ENCODE measurements at regions not wholly inside any gene's neighbourhood (a gene's known extent, or its start where the extent isn't known, plus 50 kb on each side); places are given as distances from the start of the nearest gene placed in this dataset.

GRCh38 chr4:97468272-97468671 lies 675.0 kb downstream of the STPG2 start:
- Histone ChIP-seq H3K9me3 (ENCODE audit: insufficient read depth, low read depth, low read length) (no peaks in the 10 kb centered on the region; the same call in none of the 2 replicates), H3K4me1 (ENCODE audit: insufficient read depth, low read length) (no peaks in the 10 kb centered on the region), H3K4me3 (ENCODE audit: low read length) (no peak overlapping the region), H3K9ac (ENCODE audit: low read depth, low read length) (no peak overlapping the region), H3K36me3 (ENCODE audit: insufficient read depth, low read depth, low read length) (no peaks in the 10 kb centered on the region), H3K27me3 (ENCODE audit: insufficient read depth, low read length) (no peaks in the 10 kb centered on the region), H3K27ac (ENCODE audit: low read length) (no peak overlapping the region)

DNA sequence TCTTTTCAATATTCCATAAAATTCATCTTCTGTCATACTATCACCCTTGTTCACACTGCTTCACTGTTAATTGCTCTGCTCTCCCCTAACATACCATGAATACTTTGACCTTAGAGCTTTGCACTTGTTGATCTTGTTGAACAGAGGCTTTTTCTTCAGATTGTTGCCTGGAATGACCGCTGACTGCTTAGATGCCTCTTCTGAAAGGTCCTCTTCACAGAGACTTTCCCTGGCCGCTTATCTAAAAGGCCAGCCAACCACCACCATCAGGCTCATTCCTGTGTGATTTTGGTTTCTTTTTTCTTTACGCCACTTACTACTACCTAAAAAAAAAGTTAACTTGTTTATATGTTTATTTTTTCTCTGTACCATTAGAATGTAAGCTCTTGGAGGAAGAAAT lies 667.7 kb downstream of the STPG2 start:
- H3K4me3 ChIP-seq (ENCODE audit: low read length): no peak overlapping the region
- no peaks in the 10 kb centered on the region; the same call in 1 of the 2 replicates for H3K9me3 ChIP-seq (ENCODE audit: insufficient read depth, low read depth, low read length)
- no peak overlapping the region for H3K9ac ChIP-seq (ENCODE audit: low read depth, low read length)
- no peaks in the 10 kb centered on the region for H3K27me3 ChIP-seq (ENCODE audit: insufficient read depth, low read length)
- H3K36me3 ChIP-seq (ENCODE audit: insufficient read depth, low read depth, low read length): no peaks in the 10 kb centered on the region
- H3K27ac ChIP-seq (ENCODE audit: low read length): no peak overlapping the region
- H3K4me1 ChIP-seq (ENCODE audit: insufficient read depth, low read length): no peaks in the 10 kb centered on the region

GRCh38 chr4:97477974-97478373 lies 665.3 kb downstream of the STPG2 start:
- no peak overlapping the region for H3K27ac ChIP-seq (ENCODE audit: low read length)
- no peaks in the 10 kb centered on the region for H3K4me1 ChIP-seq (ENCODE audit: insufficient read depth, low read length)
- no peaks in the 10 kb centered on the region; the same call in 1 of the 2 replicates for H3K9me3 ChIP-seq (ENCODE audit: insufficient read depth, low read depth, low read length)
- H3K4me3 ChIP-seq (ENCODE audit: low read length): no peak overlapping the region
- no peak overlapping the region for H3K9ac ChIP-seq (ENCODE audit: low read depth, low read length)
- no peaks in the 10 kb centered on the region for H3K36me3 ChIP-seq (ENCODE audit: insufficient read depth, low read depth, low read length)
- H3K27me3 ChIP-seq (ENCODE audit: insufficient read depth, low read length): no peaks in the 10 kb centered on the region

DNA sequence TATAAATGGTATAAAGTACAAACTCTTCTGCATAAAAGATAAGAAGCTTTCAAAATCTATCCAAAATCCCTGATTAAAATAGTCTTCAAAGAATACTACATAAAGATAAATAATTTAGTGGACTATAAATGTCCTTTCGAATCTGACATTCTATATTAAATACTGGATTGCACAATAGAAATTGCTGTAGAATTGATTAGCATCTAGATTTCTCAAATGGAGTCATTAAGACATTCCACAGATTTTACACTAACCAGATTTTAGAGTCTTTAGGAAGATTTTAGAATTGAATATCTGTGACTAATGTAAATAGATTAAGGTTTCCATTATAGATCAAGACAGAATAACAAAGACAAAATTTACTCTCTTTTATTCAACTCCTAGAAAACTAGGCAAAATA lies 663.9 kb downstream of the STPG2 start:
- Histone ChIP-seq H3K27ac (ENCODE audit: low read length) (no peak overlapping the region), H3K9me3 (ENCODE audit: insufficient read depth, low read depth, low read length) (no peaks in the 10 kb centered on the region; the same call in 1 of the 2 replicates), H3K4me1 (ENCODE audit: insufficient read depth, low read length) (no peaks in the 10 kb centered on the region), H3K27me3 (ENCODE audit: insufficient read depth, low read length) (no peaks in the 10 kb centered on the region), H3K36me3 (ENCODE audit: insufficient read depth, low read depth, low read length) (no peaks in the 10 kb centered on the region), H3K9ac (ENCODE audit: low read depth, low read length) (no peak overlapping the region), H3K4me3 (ENCODE audit: low read length) (no peak overlapping the region)

- H3K27me3 ChIP-seq (ENCODE audit: insufficient read depth, low read length): no peaks in the 10 kb centered on the region
- no peaks in the 10 kb centered on the region for H3K36me3 ChIP-seq (ENCODE audit: insufficient read depth, low read depth, low read length)
- H3K27ac ChIP-seq (ENCODE audit: low read length): no peak overlapping the region
- H3K9ac ChIP-seq (ENCODE audit: low read depth, low read length): no peak overlapping the region
- H3K4me3 ChIP-seq (ENCODE audit: low read length): no peak overlapping the region
- no peaks in the 10 kb centered on the region for H3K9me3 ChIP-seq (ENCODE audit: insufficient read depth, low read depth, low read length)
- H3K4me1 ChIP-seq (ENCODE audit: insufficient read depth, low read length): peaks cover 30% of the 10 kb centered on the region
Measured at GRCh38 chr4:97491856-97492255, 651.4 kb downstream of the STPG2 start.

GRCh38 chr4:97493815-97494518 lies 649.3 kb downstream of the STPG2 start:
- H3K9me3 ChIP-seq (ENCODE audit: insufficient read depth, low read depth, low read length): no peaks in the 10 kb centered on the region
- peak overlapping the region; percentile 8; the same call in 1 of the 2 replicates for H3K4me3 ChIP-seq (ENCODE audit: low read length)
- no peaks in the 10 kb centered on the region for H3K36me3 ChIP-seq (ENCODE audit: insufficient read depth, low read depth, low read length)
- H3K27me3 ChIP-seq (ENCODE audit: insufficient read depth, low read length): no peaks in the 10 kb centered on the region
- peaks cover 45% of the 10 kb centered on the region for H3K4me1 ChIP-seq (ENCODE audit: insufficient read depth, low read length)
- H3K9ac ChIP-seq (ENCODE audit: low read depth, low read length): no peak overlapping the region; the same call in 1 of the 2 replicates
- H3K27ac ChIP-seq (ENCODE audit: low read length): peak overlapping the region; percentile 64

DNA sequence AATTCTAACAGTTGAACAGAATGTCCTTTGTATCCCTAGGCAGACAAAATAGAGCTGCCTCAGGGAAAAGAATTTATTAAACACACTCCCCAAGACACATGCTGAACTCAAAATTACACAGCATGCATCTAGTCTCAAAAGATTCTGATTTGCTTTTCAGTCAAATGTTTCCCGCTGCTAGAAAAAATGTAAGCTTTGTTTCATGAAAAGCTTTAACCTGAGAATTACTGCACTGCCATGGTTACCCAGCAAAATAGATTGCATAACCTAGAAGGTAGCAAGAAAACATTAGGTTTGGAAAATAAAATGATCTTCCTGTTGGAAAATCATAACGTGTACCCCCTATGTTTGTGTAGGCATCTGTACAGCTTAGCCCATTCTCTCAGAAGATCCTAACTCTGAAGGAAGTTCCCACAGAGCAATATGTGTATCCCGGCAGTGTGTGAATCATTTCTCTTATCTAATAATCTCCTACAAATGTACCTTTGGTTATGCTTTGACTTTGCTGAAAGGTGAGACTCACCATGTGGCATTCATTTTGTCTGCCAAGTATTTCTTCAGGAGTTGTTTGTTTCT lies 646.9 kb downstream of the STPG2 start:
- H3K27me3 ChIP-seq (ENCODE audit: insufficient read depth, low read length): no peaks in the 10 kb centered on the region
- H3K9ac ChIP-seq (ENCODE audit: low read depth, low read length): peak overlapping the region; percentile 16; the same call in 1 of the 2 replicates
- H3K4me3 ChIP-seq (ENCODE audit: low read length): peak overlapping the region; percentile 23; the same call in 1 of the 2 replicates
- H3K36me3 ChIP-seq (ENCODE audit: insufficient read depth, low read depth, low read length): no peaks in the 10 kb centered on the region
- H3K9me3 ChIP-seq (ENCODE audit: insufficient read depth, low read depth, low read length): no peaks in the 10 kb centered on the region
- peak overlapping the region; percentile 56 for H3K27ac ChIP-seq (ENCODE audit: low read length)
- H3K4me1 ChIP-seq (ENCODE audit: insufficient read depth, low read length): peaks cover 45% of the 10 kb centered on the region

- H3K9ac ChIP-seq (ENCODE audit: low read depth, low read length): no peak overlapping the region
- H3K36me3 ChIP-seq (ENCODE audit: insufficient read depth, low read depth, low read length): no peaks in the 10 kb centered on the region
- H3K27me3 ChIP-seq (ENCODE audit: insufficient read depth, low read length): no peaks in the 10 kb centered on the region
- no peak overlapping the region for H3K27ac ChIP-seq (ENCODE audit: low read length)
- H3K4me1 ChIP-seq (ENCODE audit: insufficient read depth, low read length): peaks cover 36% of the 10 kb centered on the region
- no peak overlapping the region for H3K4me3 ChIP-seq (ENCODE audit: low read length)
- H3K9me3 ChIP-seq (ENCODE audit: insufficient read depth, low read depth, low read length): no peaks in the 10 kb centered on the region
Measured at GRCh38 chr4:97498875-97499274, 644.4 kb downstream of the STPG2 start.

GRCh38 chr4:97500423-97500822 lies 642.9 kb downstream of the STPG2 start:
- H3K36me3 ChIP-seq (ENCODE audit: insufficient read depth, low read depth, low read length): no peaks in the 10 kb centered on the region
- peaks cover 38% of the 10 kb centered on the region for H3K4me1 ChIP-seq (ENCODE audit: insufficient read depth, low read length)
- H3K4me3 ChIP-seq (ENCODE audit: low read length): no peak overlapping the region
- H3K27me3 ChIP-seq (ENCODE audit: insufficient read depth, low read length): no peaks in the 10 kb centered on the region
- H3K9ac ChIP-seq (ENCODE audit: low read depth, low read length): no peak overlapping the region
- no peaks in the 10 kb centered on the region for H3K9me3 ChIP-seq (ENCODE audit: insufficient read depth, low read depth, low read length)
- H3K27ac ChIP-seq (ENCODE audit: low read length): no peak overlapping the region

- Histone ChIP-seq H3K9ac (ENCODE audit: low read depth, low read length) (no peak overlapping the region), H3K4me1 (ENCODE audit: insufficient read depth, low read length) (peaks cover 19% of the 10 kb centered on the region), H3K27ac (ENCODE audit: low read length) (no peak overlapping the region), H3K4me3 (ENCODE audit: low read length) (peak overlapping the region; percentile 17; the same call in 1 of the 2 replicates), H3K27me3 (ENCODE audit: insufficient read depth, low read length) (no peaks in the 10 kb centered on the region), H3K9me3 (ENCODE audit: insufficient read depth, low read depth, low read length) (no peaks in the 10 kb centered on the region), H3K36me3 (ENCODE audit: insufficient read depth, low read depth, low read length) (no peaks in the 10 kb centered on the region)
Measured at GRCh38 chr4:97504713-97505112, 638.6 kb downstream of the STPG2 start.

GRCh38 chr4:97507587-97508245 lies 635.6 kb downstream of the STPG2 start:
- Histone ChIP-seq H3K9me3 (ENCODE audit: insufficient read depth, low read depth, low read length) (no peaks in the 10 kb centered on the region), H3K9ac (ENCODE audit: low read depth, low read length) (no peak overlapping the region), H3K36me3 (ENCODE audit: insufficient read depth, low read depth, low read length) (no peaks in the 10 kb centered on the region), H3K27me3 (ENCODE audit: insufficient read depth, low read length) (no peaks in the 10 kb centered on the region), H3K4me3 (ENCODE audit: low read length) (no peak overlapping the region), H3K4me1 (ENCODE audit: insufficient read depth, low read length) (peaks cover 19% of the 10 kb centered on the region), H3K27ac (ENCODE audit: low read length) (no peak overlapping the region)
